Tibial nerve (tissue), 4 donors: ENCODE measurements at regions not wholly inside any gene's neighbourhood (a gene's known extent, or its start where the extent isn't known, plus 50 kb on each side); places are given as distances from the start of the nearest gene placed in this dataset.

Source experiments
- EP300 ChIP-seq, 2 donors: sonication (generic); formaldehyde crosslinking; IDR thresholded peaks; one replicate each; pipeline ENCODE4 v1.6.1; 2017; ENCODE audit warnings: antibody characterized with exemption in 2 of 2, mild to moderate bottlenecking in 1 of 2
- POLR2A ChIP-seq, 2 donors: fragments of 450-650 bp; IDR thresholded peaks; one replicate each; pipeline ENCODE4 v1.6.1; 2017; ENCODE audit warnings: antibody characterized with exemption in 2 of 2, mild to moderate bottlenecking in 2 of 2, moderate library complexity in 2 of 2
- TF ChIP-seq, protein P1 (sequence below), 5 experiments: fragments of 200-600 bp in 3 of 5; fragments of 450-650 bp in 2 of 5; sonication (generic) in 3 of 5; IDR thresholded peaks; one replicate each; pipeline ENCODE4 v1.5.1; 2016 to 2019; ENCODE audit warnings: antibody characterized with exemption in 5 of 5, mild to moderate bottlenecking in 3 of 5, moderate library complexity in 2 of 5

DNA sequence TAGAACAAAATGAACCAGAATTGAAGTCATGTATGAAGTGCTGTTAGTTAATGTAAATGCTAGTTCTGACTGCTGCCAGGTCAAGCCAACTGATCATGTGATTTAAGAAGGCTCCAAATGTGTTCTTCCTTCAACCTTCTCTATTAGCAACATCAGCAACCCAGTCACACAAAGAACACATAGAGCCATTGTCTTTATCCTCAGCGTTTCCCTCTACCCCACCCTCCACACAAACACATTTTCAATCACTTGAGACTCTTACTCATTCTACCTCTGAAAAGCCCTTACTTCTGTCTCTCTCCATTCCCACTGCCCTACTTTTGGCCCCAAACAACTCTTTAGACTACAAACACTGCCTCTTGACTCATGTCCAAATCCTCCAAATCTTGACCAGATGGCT is 89.7 kb upstream of the KDR start:
- TF ChIP-seq, protein P1, sequence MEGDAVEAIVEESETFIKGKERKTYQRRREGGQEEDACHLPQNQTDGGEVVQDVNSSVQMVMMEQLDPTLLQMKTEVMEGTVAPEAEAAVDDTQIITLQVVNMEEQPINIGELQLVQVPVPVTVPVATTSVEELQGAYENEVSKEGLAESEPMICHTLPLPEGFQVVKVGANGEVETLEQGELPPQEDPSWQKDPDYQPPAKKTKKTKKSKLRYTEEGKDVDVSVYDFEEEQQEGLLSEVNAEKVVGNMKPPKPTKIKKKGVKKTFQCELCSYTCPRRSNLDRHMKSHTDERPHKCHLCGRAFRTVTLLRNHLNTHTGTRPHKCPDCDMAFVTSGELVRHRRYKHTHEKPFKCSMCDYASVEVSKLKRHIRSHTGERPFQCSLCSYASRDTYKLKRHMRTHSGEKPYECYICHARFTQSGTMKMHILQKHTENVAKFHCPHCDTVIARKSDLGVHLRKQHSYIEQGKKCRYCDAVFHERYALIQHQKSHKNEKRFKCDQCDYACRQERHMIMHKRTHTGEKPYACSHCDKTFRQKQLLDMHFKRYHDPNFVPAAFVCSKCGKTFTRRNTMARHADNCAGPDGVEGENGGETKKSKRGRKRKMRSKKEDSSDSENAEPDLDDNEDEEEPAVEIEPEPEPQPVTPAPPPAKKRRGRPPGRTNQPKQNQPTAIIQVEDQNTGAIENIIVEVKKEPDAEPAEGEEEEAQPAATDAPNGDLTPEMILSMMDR (IDR thresholded peaks at IDR 0.05) = no peak
- no peak for TF ChIP-seq EP300 (IDR thresholded peaks at IDR 0.05)
- no peak for TF ChIP-seq POLR2A (IDR thresholded peaks at IDR 0.05)
